H9 (cell line): ENCODE measurements at regions not wholly inside any gene's neighbourhood (a gene's known extent, or its start where the extent isn't known, plus 50 kb on each side); places are given as distances from the start of the nearest gene placed in this dataset.

Source experiments
- DNase-seq: peaks from one replicate; pipeline ENCODE4 v3.0.0-alpha.2; 2017
- H2AFZ ChIP-seq: one replicate; pipeline ENCODE4 v1.6.1; 2013; ENCODE audit warnings: mild to moderate bottlenecking, low read length, control low read depth, moderate library complexity
- H2AK5ac ChIP-seq: 2 replicates; pipeline ENCODE4 v1.6.1; 2013; ENCODE audit warnings: low read length, control low read depth, mixed read lengths; ENCODE audit not compliant: insufficient read length
- H2BK120ac ChIP-seq: one replicate; pipeline ENCODE4 v1.6.1; 2013; ENCODE audit warnings: low read depth, mild to moderate bottlenecking, low read length, control low read depth, inconsistent platforms; ENCODE audit not compliant: poor library complexity, severe bottlenecking
- H2BK12ac ChIP-seq: 2 replicates; pipeline ENCODE4 v1.6.1; 2013; ENCODE audit warnings: low read length, control low read depth, mixed read lengths, low read depth; ENCODE audit not compliant: insufficient read length
- H2BK15ac ChIP-seq: 2 replicates; pipeline ENCODE4 v1.6.1; 2013; ENCODE audit warnings: low read depth, low read length, control low read depth
- H2BK20ac ChIP-seq: one replicate; pipeline ENCODE4 v1.6.1; 2013; ENCODE audit warnings: low read depth, mild to moderate bottlenecking, low read length, control low read depth, inconsistent platforms; ENCODE audit not compliant: poor library complexity, severe bottlenecking
- H2BK5ac ChIP-seq: 2 replicates; pipeline ENCODE4 v1.6.1; 2013; ENCODE audit warnings: low read length, control low read depth, mixed read lengths; ENCODE audit not compliant: insufficient read length
- H3K14ac ChIP-seq: 2 replicates; pipeline ENCODE4 v1.6.1; 2013; ENCODE audit warnings: low read length, control low read depth; ENCODE audit not compliant: insufficient read depth
- H3K18ac ChIP-seq: 2 replicates; pipeline ENCODE4 v1.6.1; 2013; ENCODE audit warnings: low read depth, mild to moderate bottlenecking, mixed read lengths, low read length, control low read depth; ENCODE audit not compliant: insufficient read length
- H3K23ac ChIP-seq: 2 replicates; pipeline ENCODE4 v1.6.1; 2013; ENCODE audit warnings: low read length, control low read depth, mixed read lengths, low read depth; ENCODE audit not compliant: insufficient read length
- H3K23me2 ChIP-seq: 2 replicates; pipeline ENCODE4 v1.6.1; 2013; ENCODE audit warnings: low read depth, mild to moderate bottlenecking, mixed read lengths, low read length, control low read depth; ENCODE audit not compliant: insufficient read length, poor library complexity, severe bottlenecking
- H3K27ac ChIP-seq: 2 replicates; pipeline ENCODE4 v1.5.1; 2013; ENCODE audit warnings: low read length, control low read depth, mixed read lengths, low read depth; ENCODE audit not compliant: insufficient read length
- H3K27me3 ChIP-seq: 2 replicates; pipeline ENCODE4 v1.6.1; 2013; ENCODE audit warnings: low read length, control low read depth, inconsistent platforms; ENCODE audit not compliant: insufficient read depth
- H3K4ac ChIP-seq: 2 replicates; pipeline ENCODE4 v1.6.1; 2013; ENCODE audit warnings: low read depth, mild to moderate bottlenecking, control low read depth, inconsistent platforms, low read length, moderate library complexity
- H3K4me1 ChIP-seq: 2 replicates; pipeline ENCODE4 v1.6.1; 2013; ENCODE audit warnings: low read length, control low read depth, inconsistent platforms; ENCODE audit not compliant: insufficient read depth
- H3K4me2 ChIP-seq: 2 replicates; pipeline ENCODE4 v1.6.1; 2013; ENCODE audit warnings: low read length, control low read depth, mixed read lengths; ENCODE audit not compliant: insufficient read length, insufficient read depth
- H3K56ac ChIP-seq: 2 replicates; pipeline ENCODE4 v1.6.1; 2013; ENCODE audit warnings: low read depth, mild to moderate bottlenecking, mixed read lengths, low read length, control low read depth; ENCODE audit not compliant: insufficient read length
- H3K79me1 ChIP-seq: 2 replicates; pipeline ENCODE4 v1.6.1; 2013; ENCODE audit warnings: low read depth, mild to moderate bottlenecking, moderate library complexity, low read length, control low read depth, inconsistent platforms; ENCODE audit not compliant: insufficient read depth, poor library complexity, severe bottlenecking
- H3K79me2 ChIP-seq: 2 replicates; pipeline ENCODE4 v1.6.1; 2013; ENCODE audit warnings: low read length, control low read depth, inconsistent platforms; ENCODE audit not compliant: insufficient read depth
- H3K9ac ChIP-seq: 2 replicates; pipeline ENCODE4 v1.6.1; 2013; ENCODE audit warnings: low read length, control low read depth, mixed read lengths; ENCODE audit not compliant: insufficient read length; ENCODE audit errors: extremely low read depth
- H3K9me3 ChIP-seq: one replicate; pipeline ENCODE4 v1.6.1; 2013; ENCODE audit warnings: low read depth, low read length, inconsistent platforms; ENCODE audit not compliant: control insufficient read depth
- H3T11ph ChIP-seq: one replicate; pipeline ENCODE4 v1.6.1; 2013; ENCODE audit warnings: mild to moderate bottlenecking, low read length, control low read depth, inconsistent platforms
- H4K20me1 ChIP-seq: one replicate; pipeline ENCODE4 v1.6.1; 2013; ENCODE audit not compliant: control insufficient read depth, insufficient read length, insufficient read depth
- H4K5ac ChIP-seq: 2 replicates; pipeline ENCODE4 v1.6.1; 2013; ENCODE audit warnings: low read depth, mild to moderate bottlenecking, mixed read lengths, low read length, control low read depth; ENCODE audit not compliant: insufficient read length
- H4K8ac ChIP-seq: replicated peaks from 2 replicates; pipeline ENCODE4 v1.6.1; 2013; ENCODE audit warnings: low read length, control low read depth, mixed read lengths, low read depth; ENCODE audit not compliant: insufficient read length
- H4K91ac ChIP-seq: 2 replicates; pipeline ENCODE4 v1.6.1; 2013; ENCODE audit warnings: low read depth, mild to moderate bottlenecking, moderate library complexity, mixed read lengths, low read length, control low read depth; ENCODE audit not compliant: insufficient read length
- H3K27ac Mint-ChIP-seq, 3 experiments: 2 replicates in 2 of 3; 3 replicates in 1 of 3; pipeline ENCODE4 v1.8.0; 2020 to 2021; ENCODE audit warnings: mixed read lengths in 3 of 3, mild to moderate bottlenecking in 1 of 3, moderate library complexity in 1 of 3
- H3K27me3 Mint-ChIP-seq: 2 replicates; pipeline ENCODE4 v1.8.0; 2021; ENCODE audit warnings: low read depth, mild to moderate bottlenecking, moderate library complexity, mixed read lengths
- H3K36me3 Mint-ChIP-seq, 3 experiments: 2 replicates in 2 of 3; 3 replicates in 1 of 3; pipeline ENCODE4 v1.8.0; 2020 to 2021; ENCODE audit warnings: low read depth in 3 of 3, mixed read lengths in 3 of 3; ENCODE audit not compliant: insufficient read depth in 1 of 3
- H3K4me1 Mint-ChIP-seq, 2 experiments: 2 replicates each; pipeline ENCODE4 v1.8.0; 2020; ENCODE audit warnings: mixed read lengths in 2 of 2
- H3K4me3 Mint-ChIP-seq, 2 experiments: 2 replicates in 1 of 2; 3 replicates in 1 of 2; pipeline ENCODE4 v1.8.0; 2020 to 2021; ENCODE audit warnings: mild to moderate bottlenecking in 2 of 2, mixed read lengths in 2 of 2, moderate library complexity in 1 of 2
- H3K9me3 Mint-ChIP-seq, 2 experiments: 2 replicates in 1 of 2; 3 replicates in 1 of 2; pipeline ENCODE4 v1.8.0; 2020; ENCODE audit warnings: mild to moderate bottlenecking in 2 of 2, mixed read lengths in 2 of 2, moderate library complexity in 1 of 2
- CTCF ChIP-seq: fragments of 200-600 bp; sonication (generic); conservative IDR thresholded peaks from 3 replicates; pipeline ENCODE4 v1.8.0; 2021; ENCODE audit warnings: antibody characterized with exemption, mild to moderate bottlenecking
- WGBS: extraction: QIAGEN DNeasy Blood & Tissue Kit; methylation state at CpG from one replicate; pipeline ENCODE4 v1.1.7; 2013; ENCODE audit warnings: missing lambda C conversion rate, low lambda C conversion rate, mixed read lengths; ENCODE audit not compliant: insufficient read length; ENCODE audit errors: extremely low coverage; 5-methylcytosine and 5-hydroxymethylcytosine counted together

- Histone ChIP-seq H2BK5ac (no peak overlapping the region), H3K4me2 (no peak overlapping the region), H4K20me1 (no peaks in the 10 kb centered on the region), H2BK120ac (no peak overlapping the region), H3K27me3 (no peaks in the 10 kb centered on the region), H3K23me2 (no peaks in the 10 kb centered on the region), H3K14ac (no peak overlapping the region), H3K56ac (no peak overlapping the region), H3T11ph (no peak overlapping the region), H3K4ac (no peak overlapping the region), H3K79me2 (no peaks in the 10 kb centered on the region), H3K9me3 (no peaks in the 10 kb centered on the region), H2AK5ac (no peak overlapping the region), H3K9ac (no peak overlapping the region), H4K8ac (no peak overlapping the region), H4K91ac (no peak overlapping the region), H2BK12ac (no peak overlapping the region), H3K18ac (no peak overlapping the region), H4K5ac (no peak overlapping the region), H2BK20ac (no peak overlapping the region), H2BK15ac (no peak overlapping the region), H3K27ac (no peak overlapping the region), H3K23ac (no peak overlapping the region), H3K4me1 (no peaks in the 10 kb centered on the region), H2AFZ (no peak overlapping the region), H3K79me1 (no peaks in the 10 kb centered on the region)
- no peak for DNase-seq
- H3K27me3 Mint-ChIP-seq: no peaks in the 10 kb centered on the region; the same call in 1 of the 2 replicates
- H3K27ac Mint-ChIP-seq: no peak overlapping the region
- no CpG with 5 or more reads among the region's 4 CpGs for WGBS
- no peaks in the 10 kb centered on the region for H3K9me3 Mint-ChIP-seq
- no peak for TF ChIP-seq CTCF
- H3K4me1 Mint-ChIP-seq: no peaks in the 10 kb centered on the region
- H3K4me3 Mint-ChIP-seq: no peak overlapping the region
- peaks cover 0 to 4% (median 0%) of the 10 kb centered on the region in 3 experiments; a peak in 1 of 7 replicates for H3K36me3 Mint-ChIP-seq
Measured at GRCh38 chr1:65042467-65042866, 76.1 kb upstream of the JAK1 start.
